KOPT-K1 (cell line): ENCODE measurements at regions not wholly inside any gene's neighbourhood (a gene's known extent, or its start where the extent isn't known, plus 50 kb on each side); places are given as distances from the start of the nearest gene placed in this dataset.

Experiments used
- H3K27ac ChIP-seq: fragments of 200-600 bp; sonication (generic); 2 replicates; pipeline ENCODE4 v1.5.1; 2016; ENCODE audit warnings: antibody characterized with exemption, mild to moderate bottlenecking, low read depth, low read length; ENCODE audit not compliant: poor library complexity, severe bottlenecking
- H3K36me3 ChIP-seq: fragments of 200-600 bp; sonication (generic); 2 replicates; pipeline ENCODE4 v1.5.1; 2017; ENCODE audit warnings: antibody characterized with exemption, mild to moderate bottlenecking, low read length, moderate library complexity; ENCODE audit not compliant: insufficient read depth
- H3K9me3 ChIP-seq: fragments of 200-600 bp; sonication (generic); 2 replicates; pipeline ENCODE4 v1.5.1; 2017; ENCODE audit warnings: antibody characterized with exemption, low read length, mild to moderate bottlenecking; ENCODE audit not compliant: insufficient read depth, poor library complexity, severe bottlenecking

DNA sequence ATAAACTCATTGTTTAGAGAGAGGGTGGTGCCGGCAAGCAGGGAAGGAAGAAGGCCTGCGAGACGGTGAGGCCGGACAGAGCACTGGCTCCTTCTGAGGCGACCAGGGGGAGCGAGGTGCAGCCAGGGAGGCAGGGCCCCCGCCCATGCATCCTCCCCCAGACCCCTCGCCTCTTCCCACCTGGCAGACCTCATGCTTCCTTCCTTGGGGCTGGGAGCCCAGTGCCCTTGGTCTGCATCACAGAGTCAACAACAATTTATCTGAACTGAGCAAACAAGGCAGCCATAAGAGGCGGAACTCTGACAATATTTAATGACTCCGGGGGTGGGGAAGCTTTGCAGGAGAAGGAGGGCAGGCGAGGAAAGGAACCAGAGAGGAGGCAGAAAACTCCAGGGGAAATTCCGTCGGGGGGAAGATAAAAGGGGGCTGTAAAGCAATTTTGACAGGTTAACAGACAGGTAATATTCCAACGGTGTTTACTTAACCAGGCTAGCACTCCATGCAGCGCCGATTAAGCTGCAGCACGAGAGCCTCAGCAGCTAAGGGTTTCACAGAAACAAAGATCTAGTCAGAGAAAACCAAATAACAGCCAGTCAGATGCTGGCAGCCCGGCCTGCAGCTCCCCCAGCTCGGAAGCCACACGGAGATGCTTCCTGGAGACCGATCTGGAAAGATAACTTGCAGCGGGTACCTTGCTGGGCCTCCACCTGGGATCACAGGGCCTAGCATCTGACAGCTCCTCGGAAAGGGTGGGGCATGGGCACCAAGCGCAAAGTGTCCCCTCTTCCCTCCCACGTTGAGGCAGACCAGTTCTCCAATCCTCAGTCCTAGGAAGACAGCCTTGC lies 398.2 kb downstream of the SOX9 start:
- H3K36me3 ChIP-seq, result no peaks in the 10 kb centered on the region
- no peak overlapping the region for H3K27ac ChIP-seq
- no peaks in the 10 kb centered on the region for H3K9me3 ChIP-seq

- H3K27ac ChIP-seq, result no peak overlapping the region
- H3K9me3 ChIP-seq, result no peaks in the 10 kb centered on the region
- no peaks in the 10 kb centered on the region for H3K36me3 ChIP-seq
Measured at GRCh38 chr17:72519598-72519936, 398.7 kb downstream of the SOX9 start.

DNA sequence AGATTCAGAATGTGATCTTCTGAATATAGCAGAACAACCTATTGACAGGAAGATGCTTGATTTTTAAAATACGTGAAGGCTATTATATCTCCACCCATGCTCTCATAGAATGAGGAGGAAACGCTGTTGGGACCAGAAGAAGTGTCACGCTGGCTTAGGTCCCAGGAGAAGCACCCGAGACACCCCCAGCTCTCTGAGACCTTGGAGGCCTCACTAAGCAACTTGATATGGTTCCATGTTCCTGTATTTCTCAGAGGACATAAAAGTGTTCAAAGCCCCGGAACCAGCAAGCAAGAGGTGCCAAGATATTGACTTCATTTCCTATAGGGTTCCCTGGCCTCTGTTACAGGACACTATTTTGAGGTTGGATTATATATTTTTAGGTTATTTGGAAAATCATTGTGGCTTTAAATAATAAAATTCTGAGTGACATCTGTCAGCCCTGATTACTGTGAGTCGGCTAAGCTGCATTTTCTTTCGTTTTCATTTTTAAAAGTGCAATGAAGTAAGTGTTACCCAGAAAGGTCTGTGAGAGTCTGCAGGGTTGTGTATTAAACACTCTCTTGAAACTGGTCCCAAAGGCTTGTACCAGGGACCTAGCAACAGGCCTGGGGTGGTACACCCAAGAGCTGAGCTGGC lies 400.0 kb downstream of the SOX9 start:
- H3K27ac ChIP-seq, result no peak overlapping the region
- H3K36me3 ChIP-seq, result no peaks in the 10 kb centered on the region
- H3K9me3 ChIP-seq, result no peaks in the 10 kb centered on the region

- Histone ChIP-seq H3K36me3 (no peaks in the 10 kb centered on the region), H3K9me3 (no peaks in the 10 kb centered on the region), H3K27ac (no peak overlapping the region)
Measured at GRCh38 chr17:72523491-72523890, 402.7 kb downstream of the SOX9 start.

GRCh38 chr17:72525225-72526015 lies 404.6 kb downstream of the SOX9 start:
- Histone ChIP-seq H3K36me3 (no peaks in the 10 kb centered on the region), H3K27ac (no peak overlapping the region), H3K9me3 (no peaks in the 10 kb centered on the region)

DNA sequence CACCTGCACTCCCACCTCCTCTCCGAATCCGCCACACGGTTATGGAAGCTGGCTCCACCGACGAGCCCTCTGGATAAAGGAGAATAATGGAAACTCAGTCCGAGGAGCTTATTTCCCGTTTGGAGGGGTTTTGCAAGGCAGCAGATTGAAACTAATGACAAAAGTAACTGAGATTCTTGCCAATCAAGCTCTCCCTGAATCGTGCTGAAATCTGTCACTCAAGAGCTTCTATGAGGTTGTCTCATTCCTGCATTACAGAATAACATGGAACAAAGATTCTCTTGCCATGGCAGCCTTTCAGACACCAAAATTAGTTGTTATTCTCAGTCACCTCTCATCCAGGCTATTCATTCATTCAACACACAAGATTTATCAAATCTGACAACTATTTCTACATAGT lies 405.9 kb downstream of the SOX9 start:
- H3K27ac ChIP-seq, result no peak overlapping the region
- no peaks in the 10 kb centered on the region for H3K36me3 ChIP-seq
- H3K9me3 ChIP-seq, result no peaks in the 10 kb centered on the region

GRCh38 chr17:72527789-72528188 lies 407.0 kb downstream of the SOX9 start:
- Histone ChIP-seq H3K36me3 (no peaks in the 10 kb centered on the region), H3K27ac (no peak overlapping the region), H3K9me3 (no peaks in the 10 kb centered on the region)

GRCh38 chr17:72528683-72529082 lies 407.9 kb downstream of the SOX9 start:
- Histone ChIP-seq H3K27ac (no peak overlapping the region), H3K36me3 (no peaks in the 10 kb centered on the region), H3K9me3 (no peaks in the 10 kb centered on the region)

- no peak overlapping the region for H3K27ac ChIP-seq
- no peaks in the 10 kb centered on the region for H3K9me3 ChIP-seq
- H3K36me3 ChIP-seq, result no peaks in the 10 kb centered on the region
Measured at GRCh38 chr17:72529386-72529785, 408.6 kb downstream of the SOX9 start.

- H3K27ac ChIP-seq, result no peak overlapping the region
- no peaks in the 10 kb centered on the region for H3K36me3 ChIP-seq
- no peaks in the 10 kb centered on the region for H3K9me3 ChIP-seq
Measured at GRCh38 chr17:72530454-72530853, 409.6 kb downstream of the SOX9 start.

DNA sequence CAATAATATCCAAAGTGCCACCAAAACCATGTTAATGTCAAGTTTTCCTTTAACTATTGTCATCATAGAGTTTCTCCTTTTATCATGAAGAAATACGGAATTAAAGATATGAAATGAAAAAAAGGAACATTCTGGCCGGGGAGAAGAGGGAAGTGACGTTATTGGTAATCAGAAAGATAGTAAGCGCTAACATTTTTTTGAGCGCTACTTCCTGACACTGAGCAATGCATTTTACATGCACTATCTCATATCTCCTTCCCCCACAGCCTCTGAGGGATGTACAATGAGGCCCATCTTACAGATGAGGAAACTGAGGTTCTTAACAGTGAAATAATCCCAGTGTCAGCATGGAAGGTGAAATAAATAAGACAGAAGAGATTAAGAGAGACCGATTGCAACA lies 410.9 kb downstream of the SOX9 start:
- Histone ChIP-seq H3K27ac (no peak overlapping the region), H3K36me3 (no peaks in the 10 kb centered on the region), H3K9me3 (no peaks in the 10 kb centered on the region)

GRCh38 chr17:72534265-72534664 lies 413.4 kb downstream of the SOX9 start:
- no peak overlapping the region for H3K27ac ChIP-seq
- H3K9me3 ChIP-seq, result no peaks in the 10 kb centered on the region
- H3K36me3 ChIP-seq, result no peaks in the 10 kb centered on the region

DNA sequence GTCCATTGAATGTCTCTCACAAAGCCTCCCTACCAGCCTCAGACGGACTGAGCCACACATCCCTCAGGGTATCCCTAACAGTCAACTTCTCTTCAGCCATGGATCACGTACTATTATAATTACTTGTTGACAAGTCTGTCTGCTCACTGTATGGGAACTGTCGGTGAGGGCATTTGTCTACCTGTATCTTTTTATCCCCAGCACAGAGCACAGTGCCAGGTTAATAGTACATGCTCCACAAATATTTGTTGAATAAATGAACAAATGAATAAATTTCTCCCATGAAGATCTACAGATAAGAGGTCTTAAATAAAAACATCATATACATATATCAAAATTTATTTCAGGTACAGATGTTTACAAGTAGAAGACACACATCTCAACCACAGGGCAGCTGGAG lies 414.0 kb downstream of the SOX9 start:
- no peaks in the 10 kb centered on the region for H3K36me3 ChIP-seq
- no peaks in the 10 kb centered on the region for H3K9me3 ChIP-seq
- no peak overlapping the region for H3K27ac ChIP-seq

DNA sequence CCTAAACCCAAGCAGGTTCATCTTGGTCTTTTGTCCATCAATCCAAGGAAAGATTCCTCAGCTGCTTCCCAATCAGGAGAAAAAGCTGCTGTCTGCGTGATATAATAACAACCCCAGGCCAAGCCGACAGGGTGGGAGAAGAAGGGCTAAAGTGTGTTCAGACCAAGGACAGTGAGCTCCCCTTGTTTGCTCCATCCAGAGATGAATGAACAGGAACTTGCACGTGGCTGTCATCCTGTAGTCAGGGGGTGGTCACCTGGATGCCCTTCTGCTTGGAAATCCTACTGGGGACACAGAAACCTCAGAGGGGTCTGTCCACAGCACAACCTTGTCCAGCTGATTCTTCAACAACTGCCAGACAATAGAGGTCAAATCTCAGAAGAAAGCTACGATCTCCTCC lies 414.5 kb downstream of the SOX9 start:
- Histone ChIP-seq H3K9me3 (no peaks in the 10 kb centered on the region), H3K36me3 (no peaks in the 10 kb centered on the region), H3K27ac (no peak overlapping the region)

- Histone ChIP-seq H3K36me3 (no peaks in the 10 kb centered on the region), H3K27ac (no peak overlapping the region), H3K9me3 (no peaks in the 10 kb centered on the region)
Measured at GRCh38 chr17:72535779-72536178, 415.0 kb downstream of the SOX9 start.
